Loucy (cell line): ENCODE measurements at regions not wholly inside any gene's neighbourhood (a gene's known extent, or its start where the extent isn't known, plus 50 kb on each side); places are given as distances from the start of the nearest gene placed in this dataset.

Source experiments
- H2AFZ ChIP-seq: fragments of 200-600 bp; sonication (generic); 2 replicates; pipeline ENCODE4 v1.6.0; 2016; ENCODE audit warnings: antibody characterized with exemption, mild to moderate bottlenecking, low read length, moderate library complexity
- H3F3A ChIP-seq: fragments of 200-600 bp; 2 replicates; pipeline ENCODE4 v1.6.0; 2016; ENCODE audit warnings: antibody characterized with exemption, low read depth, mild to moderate bottlenecking
- H3K27me3 ChIP-seq: fragments of 200-600 bp; sonication (generic); 2 replicates; pipeline ENCODE4 v1.6.1; 2014; ENCODE audit warnings: low read length, mild to moderate bottlenecking; ENCODE audit not compliant: insufficient read depth, poor library complexity, severe bottlenecking
- H3K36me3 ChIP-seq: fragments of 200-600 bp; sonication (generic); 2 replicates; pipeline ENCODE4 v1.6.1; 2016; ENCODE audit warnings: low read length; ENCODE audit not compliant: insufficient read depth
- H3K4me1 ChIP-seq: fragments of 200-600 bp; sonication (generic); 2 replicates; pipeline ENCODE4 v1.5.1; 2014; ENCODE audit warnings: low read length, mild to moderate bottlenecking; ENCODE audit not compliant: insufficient read depth, poor library complexity, severe bottlenecking
- H3K4me2 ChIP-seq: fragments of 200-600 bp; sonication (generic); 2 replicates; pipeline ENCODE4 v1.6.0; 2014; ENCODE audit warnings: antibody characterized with exemption, low read length, low read depth, mild to moderate bottlenecking; ENCODE audit not compliant: poor library complexity, severe bottlenecking
- H3K4me3 ChIP-seq: fragments of 200-600 bp; sonication (generic); 2 replicates; pipeline ENCODE4 v1.5.1; 2014; ENCODE audit warnings: low read length, mild to moderate bottlenecking, mixed read lengths; ENCODE audit not compliant: poor library complexity, severe bottlenecking
- H3K79me2 ChIP-seq: fragments of 200-600 bp; sonication (generic); 2 replicates; pipeline ENCODE4 v1.6.1; 2014; ENCODE audit warnings: low read length; ENCODE audit not compliant: insufficient read depth
- H3K9ac ChIP-seq: fragments of 200-600 bp; sonication (generic); 2 replicates; pipeline ENCODE4 v1.6.0; 2014; ENCODE audit warnings: mild to moderate bottlenecking, low read depth, low read length, moderate library complexity; ENCODE audit not compliant: poor library complexity, severe bottlenecking
- H3K9me2 ChIP-seq: fragments of 200-600 bp; sonication (generic); replicated peaks from 2 replicates; pipeline ENCODE4 v1.6.1; 2016; ENCODE audit warnings: low read depth, low read length, mixed read lengths
- H3K9me3 ChIP-seq: fragments of 200-600 bp; sonication (generic); 2 replicates; pipeline ENCODE4 v1.6.1; 2014; ENCODE audit warnings: mild to moderate bottlenecking, antibody characterized with exemption, low read length, low read depth; ENCODE audit not compliant: insufficient read depth
- H4K20me1 ChIP-seq: fragments of 200-600 bp; sonication (generic); 2 replicates; pipeline ENCODE4 v1.6.0; 2014; ENCODE audit warnings: antibody characterized with exemption, low read length, mild to moderate bottlenecking; ENCODE audit not compliant: insufficient read depth, poor library complexity, severe bottlenecking
- CTCF ChIP-seq: fragments of 200-600 bp; sonication (generic); conservative IDR thresholded peaks from 2 replicates; pipeline ENCODE4 v1.5.1; 2014; ENCODE audit warnings: mild to moderate bottlenecking, antibody characterized with exemption, low read length
- EZH2phosphoT487 ChIP-seq: fragments of 200-600 bp; IDR thresholded peaks from 2 replicates; pipeline ENCODE4 v1.6.1; 2018; ENCODE audit warnings: antibody characterized with exemption, mild to moderate bottlenecking, moderate library complexity, borderline replicate concordance

- Histone ChIP-seq H3F3A (no peaks in the 10 kb centered on the region), H3K4me3 (no peak overlapping the region), H2AFZ (no peak overlapping the region), H3K4me2 (no peak overlapping the region), H3K4me1 (no peaks in the 10 kb centered on the region), H3K27me3 (no peaks in the 10 kb centered on the region), H3K36me3 (no peaks in the 10 kb centered on the region), H3K79me2 (no peaks in the 10 kb centered on the region), H3K9me2 (no peaks in the 10 kb centered on the region), H3K9me3 (0 out of 2 replicates have a peak, but pooled peaks cover 2% of the 10 kb centered on the region), H3K9ac (no peak overlapping the region), H4K20me1 (no peaks in the 10 kb centered on the region)
- TF ChIP-seq EZH2phosphoT487: no peak
- no peak for TF ChIP-seq CTCF
Observed at GRCh38 chr21:38072489-38072888, 156.2 kb upstream of the KCNJ6 start.

- H3K9me2 ChIP-seq: no peaks in the 10 kb centered on the region
- no peaks in the 10 kb centered on the region for H3K27me3 ChIP-seq
- H3K4me3 ChIP-seq: no peak overlapping the region
- no peaks in the 10 kb centered on the region for H4K20me1 ChIP-seq
- no peak for TF ChIP-seq CTCF
- TF ChIP-seq EZH2phosphoT487: no peak
- H3K4me1 ChIP-seq: no peaks in the 10 kb centered on the region
- H3K79me2 ChIP-seq: no peaks in the 10 kb centered on the region
- H2AFZ ChIP-seq: no peak overlapping the region
- no peaks in the 10 kb centered on the region for H3F3A ChIP-seq
- H3K9me3 ChIP-seq: no peaks in the 10 kb centered on the region
- no peak overlapping the region for H3K4me2 ChIP-seq
- H3K36me3 ChIP-seq: no peaks in the 10 kb centered on the region
- no peak overlapping the region for H3K9ac ChIP-seq
Observed at GRCh38 chr21:38075833-38076587, 159.8 kb upstream of the KCNJ6 start.

GRCh38 chr21:38077569-38077968 lies 161.3 kb upstream of the KCNJ6 start:
- Histone ChIP-seq H3K36me3 (no peaks in the 10 kb centered on the region), H3F3A (no peaks in the 10 kb centered on the region), H3K9ac (no peak overlapping the region), H3K4me2 (no peak overlapping the region), H3K79me2 (no peaks in the 10 kb centered on the region), H3K4me1 (no peaks in the 10 kb centered on the region), H4K20me1 (no peaks in the 10 kb centered on the region), H3K9me2 (no peaks in the 10 kb centered on the region), H3K4me3 (no peak overlapping the region), H3K9me3 (no peaks in the 10 kb centered on the region), H2AFZ (no peak overlapping the region), H3K27me3 (no peaks in the 10 kb centered on the region)
- TF ChIP-seq CTCF (no peak), EZH2phosphoT487 (no peak)
